GM23338 (cell line): ENCODE measurements at regions not wholly inside any gene's neighbourhood (a gene's known extent, or its start where the extent isn't known, plus 50 kb on each side); places are given as distances from the start of the nearest gene placed in this dataset.

Experiments
- ATAC-seq: fragments of 200-7000 bp; cut with Tn5 transposase; 3 replicates; pipeline ENCODE4 v1.9.1; 2020
- DNase-seq: peaks from one replicate; pipeline ENCODE4 v3.0.0-alpha.2; 2015; ENCODE audit warnings: low spot score
- H2AFZ ChIP-seq: fragments of 200-600 bp; sonication (generic); 2 replicates; pipeline ENCODE4 v1.8.0; 2016; ENCODE audit warnings: antibody characterized with exemption, mild to moderate bottlenecking, moderate library complexity
- H3F3A ChIP-seq: fragments of 200-600 bp; sonication (generic); replicated peaks from 2 replicates; pipeline ENCODE4 v1.8.0; 2017; ENCODE audit warnings: antibody characterized with exemption, mixed run types, low read depth
- H3K27ac ChIP-seq: fragments of 200-600 bp; sonication (generic); 2 replicates; pipeline ENCODE4 v1.6.1; 2016; ENCODE audit warnings: low read depth
- H3K27me3 ChIP-seq: fragments of 200-600 bp; sonication (generic); 2 replicates; pipeline ENCODE4 v1.8.0; 2016; ENCODE audit warnings: mild to moderate bottlenecking, mixed run types, moderate library complexity; ENCODE audit not compliant: insufficient read depth
- H3K36me3 ChIP-seq: fragments of 200-600 bp; sonication (generic); 2 replicates; pipeline ENCODE4 v1.8.0; 2016; ENCODE audit warnings: mild to moderate bottlenecking; ENCODE audit not compliant: insufficient read depth
- H3K4me1 ChIP-seq: fragments of 200-600 bp; sonication (generic); 2 replicates; pipeline ENCODE4 v1.8.0; 2016; ENCODE audit warnings: mild to moderate bottlenecking, moderate library complexity; ENCODE audit not compliant: insufficient read depth
- H3K4me2 ChIP-seq: fragments of 200-600 bp; sonication (generic); 2 replicates; pipeline ENCODE4 v1.7.1; 2017; ENCODE audit warnings: mixed run types
- H3K4me3 ChIP-seq: fragments of 200-600 bp; sonication (generic); 2 replicates; pipeline ENCODE4 v1.6.1; 2016; ENCODE audit warnings: mixed run types
- H3K79me2 ChIP-seq: fragments of 200-600 bp; sonication (generic); replicated peaks from 2 replicates; pipeline ENCODE4 v1.8.0; 2017; ENCODE audit warnings: mild to moderate bottlenecking; ENCODE audit not compliant: insufficient read depth
- H3K9me2 ChIP-seq: fragments of 200-600 bp; sonication (generic); 2 replicates; pipeline ENCODE4 v1.8.0; 2017; ENCODE audit not compliant: insufficient read depth
- H4K20me1 ChIP-seq: fragments of 200-600 bp; sonication (generic); replicated peaks from 2 replicates; pipeline ENCODE4 v1.8.0; 2017; ENCODE audit warnings: mild to moderate bottlenecking; ENCODE audit not compliant: insufficient read depth
- H3K27ac Mint-ChIP-seq: 2 replicates; pipeline ENCODE4 v1.8.0; 2020; ENCODE audit warnings: inconsistent platforms, mild to moderate bottlenecking, moderate library complexity, mixed read lengths
- H3K27me3 Mint-ChIP-seq: 3 replicates; pipeline ENCODE4 v1.8.0; 2022; ENCODE audit warnings: low read depth, mild to moderate bottlenecking, moderate library complexity, mixed read lengths, inconsistent platforms; ENCODE audit not compliant: insufficient read depth, poor library complexity
- H3K36me3 Mint-ChIP-seq: 3 replicates; pipeline ENCODE4 v1.8.0; 2021; ENCODE audit warnings: low read depth, mild to moderate bottlenecking, inconsistent platforms, moderate library complexity, mixed read lengths
- H3K4me1 Mint-ChIP-seq: 3 replicates; pipeline ENCODE4 v1.8.0; 2020; ENCODE audit warnings: mild to moderate bottlenecking, inconsistent platforms, mixed read lengths
- H3K4me3 Mint-ChIP-seq: 3 replicates; pipeline ENCODE4 v1.8.0; 2021; ENCODE audit warnings: moderate library complexity, mild to moderate bottlenecking, inconsistent platforms, mixed read lengths
- H3K9me3 Mint-ChIP-seq: 3 replicates; pipeline ENCODE4 v1.8.0; 2020; ENCODE audit warnings: moderate library complexity, mild to moderate bottlenecking, inconsistent platforms, mixed read lengths
- CREB1 ChIP-seq: fragments of 250-450 bp; sonication (Bioruptor Pico); IDR thresholded peaks from 2 replicates; pipeline ENCODE4 v1.5.0; 2020; ENCODE audit warnings: low read depth, mild to moderate bottlenecking, moderate library complexity
- CTCF ChIP-seq, 2 experiments: fragments of 200-600 bp in 1 of 2; sonication (generic) in 1 of 2; conservative IDR thresholded peaks; 2 replicates each; pipeline versions ENCODE4 v1.5.1 to v1.6.1; 2016 to 2017; ENCODE audit warnings: antibody characterized with exemption in 2 of 2, low read depth in 2 of 2, mild to moderate bottlenecking in 2 of 2, moderate library complexity in 1 of 2
- ETS1 ChIP-seq: IDR thresholded peaks from 2 replicates; pipeline ENCODE4 v1.6.1; 2016; ENCODE audit warnings: antibody characterized with exemption
- EZH2 ChIP-seq: fragments of 200-600 bp; sonication (generic); IDR thresholded peaks from one replicate; pipeline ENCODE4 v1.8.0; 2017; ENCODE audit warnings: antibody characterized with exemption, mild to moderate bottlenecking, low read depth; ENCODE audit not compliant: unreplicated experiment
- EZH2phosphoT487 ChIP-seq: fragments of 200-600 bp; sonication (generic); IDR thresholded peaks from one replicate; pipeline ENCODE4 v1.8.1; 2018; ENCODE audit warnings: antibody characterized with exemption; ENCODE audit not compliant: unreplicated experiment
- JUNB ChIP-seq: IDR thresholded peaks from one replicate; pipeline ENCODE4 v1.6.1; 2016; ENCODE audit warnings: antibody characterized with exemption; ENCODE audit not compliant: unreplicated experiment
- NANOG ChIP-seq: IDR thresholded peaks from 2 replicates; pipeline ENCODE4 v1.6.1; 2016; ENCODE audit warnings: antibody characterized with exemption, borderline replicate concordance
- POLR2AphosphoS5 ChIP-seq: IDR thresholded peaks from 2 replicates; pipeline ENCODE4 v1.6.1; 2016; ENCODE audit warnings: antibody characterized with exemption, low read depth
- REST ChIP-seq: IDR thresholded peaks from one replicate; pipeline ENCODE4 v1.6.1; 2018; ENCODE audit warnings: antibody characterized with exemption; ENCODE audit not compliant: unreplicated experiment
- STAT1 ChIP-seq: IDR thresholded peaks from one replicate; pipeline ENCODE4 v1.6.1; 2016; ENCODE audit warnings: antibody characterized with exemption; ENCODE audit not compliant: unreplicated experiment
- ZNF114 ChIP-seq: fragments of 250-450 bp; sonication (Bioruptor Pico); IDR thresholded peaks from 2 replicates; pipeline ENCODE4 v1.5.0; 2020; ENCODE audit warnings: mild to moderate bottlenecking, moderate library complexity
- ZNF331 ChIP-seq: fragments of 250-450 bp; sonication (Bioruptor Pico); IDR thresholded peaks from 2 replicates; pipeline ENCODE4 v1.5.0; 2020; ENCODE audit warnings: low read depth, mild to moderate bottlenecking, moderate library complexity
- TF ChIP-seq, protein P1 (sequence below): fragments of 250-450 bp; sonication (Bioruptor Pico); IDR thresholded peaks from 2 replicates; pipeline ENCODE4 v1.5.0; 2020; ENCODE audit warnings: mild to moderate bottlenecking, moderate library complexity

- no peak overlapping the region for H3K4me2 ChIP-seq
- peaks cover 7% of the 10 kb centered on the region; the same call in 1 of the 2 replicates for H3K4me1 ChIP-seq
- H3K27me3 ChIP-seq = no peaks in the 10 kb centered on the region
- H2AFZ ChIP-seq = no peak overlapping the region
- H3K79me2 ChIP-seq = no peaks in the 10 kb centered on the region
- Mint-ChIP-seq H3K4me3 (no peak overlapping the region), H3K27ac (no peak overlapping the region), H3K9me3 (no peaks in the 10 kb centered on the region), H3K27me3 (no peaks in the 10 kb centered on the region), H3K4me1 (peaks cover 13% of the 10 kb centered on the region), H3K36me3 (no peaks in the 10 kb centered on the region)
- H3K36me3 ChIP-seq = no peaks in the 10 kb centered on the region
- no peaks in the 10 kb centered on the region for H3K9me2 ChIP-seq
- no peaks in the 10 kb centered on the region for H4K20me1 ChIP-seq
- TF ChIP-seq NANOG = no peak
- no peak for TF ChIP-seq JUNB
- no peak for TF ChIP-seq ZNF331 (CRISPR knock-in tag)
- TF ChIP-seq STAT1 = no peak
- TF ChIP-seq CREB1 (CRISPR knock-in tag) = no peak
- TF ChIP-seq CTCF (conservative IDR thresholded peaks at IDR 0.05; ENCODE audit: low read depth in 2 of 2) = no peak
- TF ChIP-seq, protein P1, sequence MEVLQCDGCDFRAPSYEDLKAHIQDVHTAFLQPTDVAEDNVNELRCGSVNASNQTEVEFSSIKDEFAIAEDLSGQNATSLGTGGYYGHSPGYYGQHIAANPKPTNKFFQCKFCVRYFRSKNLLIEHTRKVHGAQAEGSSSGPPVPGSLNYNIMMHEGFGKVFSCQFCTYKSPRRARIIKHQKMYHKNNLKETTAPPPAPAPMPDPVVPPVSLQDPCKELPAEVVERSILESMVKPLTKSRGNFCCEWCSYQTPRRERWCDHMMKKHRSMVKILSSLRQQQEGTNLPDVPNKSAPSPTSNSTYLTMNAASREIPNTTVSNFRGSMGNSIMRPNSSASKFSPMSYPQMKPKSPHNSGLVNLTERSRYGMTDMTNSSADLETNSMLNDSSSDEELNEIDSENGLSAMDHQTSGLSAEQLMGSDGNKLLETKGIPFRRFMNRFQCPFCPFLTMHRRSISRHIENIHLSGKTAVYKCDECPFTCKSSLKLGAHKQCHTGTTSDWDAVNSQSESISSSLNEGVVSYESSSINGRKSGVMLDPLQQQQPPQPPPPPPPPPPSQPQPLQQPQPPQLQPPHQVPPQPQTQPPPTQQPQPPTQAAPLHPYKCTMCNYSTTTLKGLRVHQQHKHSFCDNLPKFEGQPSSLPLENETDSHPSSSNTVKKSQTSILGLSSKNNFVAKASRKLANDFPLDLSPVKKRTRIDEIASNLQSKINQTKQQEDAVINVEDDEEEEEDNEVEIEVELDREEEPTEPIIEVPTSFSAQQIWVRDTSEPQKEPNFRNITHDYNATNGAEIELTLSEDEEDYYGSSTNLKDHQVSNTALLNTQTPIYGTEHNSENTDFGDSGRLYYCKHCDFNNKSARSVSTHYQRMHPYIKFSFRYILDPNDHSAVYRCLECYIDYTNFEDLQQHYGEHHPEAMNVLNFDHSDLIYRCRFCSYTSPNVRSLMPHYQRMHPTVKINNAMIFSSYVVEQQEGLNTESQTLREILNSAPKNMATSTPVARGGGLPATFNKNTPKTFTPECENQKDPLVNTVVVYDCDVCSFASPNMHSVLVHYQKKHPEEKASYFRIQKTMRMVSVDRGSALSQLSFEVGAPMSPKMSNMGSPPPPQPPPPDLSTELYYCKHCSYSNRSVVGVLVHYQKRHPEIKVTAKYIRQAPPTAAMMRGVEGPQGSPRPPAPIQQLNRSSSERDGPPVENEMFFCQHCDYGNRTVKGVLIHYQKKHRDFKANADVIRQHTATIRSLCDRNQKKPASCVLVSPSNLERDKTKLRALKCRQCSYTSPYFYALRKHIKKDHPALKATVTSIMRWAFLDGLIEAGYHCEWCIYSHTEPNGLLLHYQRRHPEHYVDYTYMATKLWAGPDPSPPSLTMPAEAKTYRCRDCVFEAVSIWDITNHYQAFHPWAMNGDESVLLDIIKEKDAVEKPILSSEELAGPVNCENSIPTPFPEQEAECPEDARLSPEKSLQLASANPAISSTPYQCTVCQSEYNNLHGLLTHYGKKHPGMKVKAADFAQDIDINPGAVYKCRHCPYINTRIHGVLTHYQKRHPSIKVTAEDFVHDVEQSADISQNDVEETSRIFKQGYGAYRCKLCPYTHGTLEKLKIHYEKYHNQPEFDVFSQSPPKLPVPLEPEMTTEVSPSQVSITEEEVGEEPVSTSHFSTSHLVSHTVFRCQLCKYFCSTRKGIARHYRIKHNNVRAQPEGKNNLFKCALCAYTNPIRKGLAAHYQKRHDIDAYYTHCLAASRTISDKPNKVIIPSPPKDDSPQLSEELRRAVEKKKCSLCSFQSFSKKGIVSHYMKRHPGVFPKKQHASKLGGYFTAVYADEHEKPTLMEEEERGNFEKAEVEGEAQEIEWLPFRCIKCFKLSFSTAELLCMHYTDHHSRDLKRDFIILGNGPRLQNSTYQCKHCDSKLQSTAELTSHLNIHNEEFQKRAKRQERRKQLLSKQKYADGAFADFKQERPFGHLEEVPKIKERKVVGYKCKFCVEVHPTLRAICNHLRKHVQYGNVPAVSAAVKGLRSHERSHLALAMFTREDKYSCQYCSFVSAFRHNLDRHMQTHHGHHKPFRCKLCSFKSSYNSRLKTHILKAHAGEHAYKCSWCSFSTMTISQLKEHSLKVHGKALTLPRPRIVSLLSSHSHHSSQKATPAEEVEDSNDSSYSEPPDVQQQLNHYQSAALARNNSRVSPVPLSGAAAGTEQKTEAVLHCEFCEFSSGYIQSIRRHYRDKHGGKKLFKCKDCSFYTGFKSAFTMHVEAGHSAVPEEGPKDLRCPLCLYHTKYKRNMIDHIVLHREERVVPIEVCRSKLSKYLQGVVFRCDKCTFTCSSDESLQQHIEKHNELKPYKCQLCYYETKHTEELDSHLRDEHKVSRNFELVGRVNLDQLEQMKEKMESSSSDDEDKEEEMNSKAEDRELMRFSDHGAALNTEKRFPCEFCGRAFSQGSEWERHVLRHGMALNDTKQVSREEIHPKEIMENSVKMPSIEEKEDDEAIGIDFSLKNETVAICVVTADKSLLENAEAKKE (CRISPR knock-in tag) = no peak
- TF ChIP-seq EZH2 = no peak
- no peak for TF ChIP-seq REST
- TF ChIP-seq ETS1 = no peak
- TF ChIP-seq POLR2AphosphoS5 = no peak
- TF ChIP-seq ZNF114 (CRISPR knock-in tag) = no peak
- TF ChIP-seq EZH2phosphoT487 = no peak
- no peak overlapping the region for H3K4me3 ChIP-seq
- no peak overlapping the region for H3K27ac ChIP-seq
- H3F3A ChIP-seq = no peaks in the 10 kb centered on the region
- ATAC-seq (no peak), DNase-seq (no peak)
Measured at GRCh38 chr5:174198541-174198940, 153.0 kb downstream of the NSG2 start.
